GM21786 (cell line): ENCODE measurements at regions not wholly inside any gene's neighbourhood (a gene's known extent, or its start where the extent isn't known, plus 50 kb on each side); places are given as distances from the start of the nearest gene placed in this dataset.
"Not testable (repeated sequence)": the region's sequence is repeated elsewhere in the genome, so short reads cannot be mapped to it uniquely, and the experiment has no call there.

Experiments
- ATAC-seq: cut with Tn5 transposase; IDR thresholded peaks from one replicate; pipeline ENCODE4 v1.9.1; 2021; ENCODE audit not compliant: unreplicated experiment

DNA sequence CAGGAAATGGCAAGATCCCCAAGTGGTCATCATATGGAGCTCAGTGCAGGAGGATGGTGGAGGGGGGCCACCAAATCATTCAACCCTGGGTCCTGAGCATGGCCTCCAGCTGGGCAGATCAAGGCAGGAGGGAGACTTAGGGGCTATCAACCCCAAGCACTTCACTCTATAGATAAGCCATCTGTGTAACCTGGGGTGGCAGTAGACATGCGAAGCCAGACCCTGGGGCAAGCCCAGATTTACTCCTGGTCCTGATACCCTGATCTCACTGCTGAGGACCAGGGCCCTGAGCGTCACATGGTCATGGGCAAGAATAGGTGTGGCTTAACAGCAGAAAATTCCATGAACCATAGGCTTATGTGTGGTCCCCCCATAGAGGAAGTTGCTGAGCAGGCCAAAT lies 173.0 kb upstream of the ADCY1 start:
- no peak for ATAC-seq

DNA sequence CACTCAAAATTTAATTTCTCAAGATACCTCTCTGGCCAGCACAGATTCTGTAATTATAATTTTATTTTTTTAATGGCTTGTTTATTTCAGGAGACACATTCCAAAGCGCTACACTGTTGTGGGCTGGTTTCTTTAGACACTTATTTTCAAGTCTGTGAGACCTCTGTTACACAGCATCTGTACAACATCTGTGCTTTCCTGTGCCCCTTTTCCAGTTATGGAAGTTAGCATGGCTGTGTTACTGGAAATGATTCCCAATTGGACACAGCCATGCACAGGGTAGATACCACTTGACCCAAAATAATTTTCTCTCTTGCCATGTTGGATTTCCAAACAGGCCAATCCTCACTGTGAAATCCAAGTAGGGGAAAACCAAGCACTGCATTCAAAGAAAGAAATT lies 172.3 kb upstream of the ADCY1 start:
- ATAC-seq: no peak

DNA sequence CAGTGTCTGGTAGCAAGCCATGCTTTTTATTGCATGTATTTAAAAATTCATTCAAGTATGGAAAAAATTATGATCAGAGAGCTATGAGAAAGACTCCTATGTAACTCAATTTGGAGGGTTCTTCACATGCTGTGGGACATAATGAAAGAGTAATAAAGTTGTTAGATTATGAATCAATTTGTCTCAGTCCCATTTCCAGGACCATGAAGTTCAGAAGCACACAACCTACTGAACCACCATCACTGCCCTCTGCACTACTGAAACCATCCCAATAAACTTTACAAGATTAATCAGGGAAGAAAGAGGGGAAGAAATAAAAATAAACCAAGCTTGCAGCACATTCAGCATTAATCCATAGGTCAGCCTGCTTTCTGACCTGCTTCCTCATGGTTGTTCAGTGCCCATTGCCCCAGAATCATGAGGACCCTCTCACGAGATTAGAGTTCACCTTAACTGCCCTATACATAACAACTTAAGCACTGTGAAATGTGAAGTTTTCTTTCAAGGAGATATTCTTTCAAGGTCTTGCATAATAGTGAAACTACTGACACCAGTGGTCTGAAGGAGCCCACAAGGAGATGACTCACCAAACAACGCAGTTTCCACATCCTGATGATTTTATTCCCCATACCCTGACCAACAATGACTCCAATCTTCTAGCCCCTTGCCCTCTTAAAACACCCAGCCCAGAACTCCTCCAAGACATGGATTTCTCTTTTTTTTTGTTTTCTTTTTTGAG lies 171.5 kb upstream of the ADCY1 start:
- no peak for ATAC-seq

DNA sequence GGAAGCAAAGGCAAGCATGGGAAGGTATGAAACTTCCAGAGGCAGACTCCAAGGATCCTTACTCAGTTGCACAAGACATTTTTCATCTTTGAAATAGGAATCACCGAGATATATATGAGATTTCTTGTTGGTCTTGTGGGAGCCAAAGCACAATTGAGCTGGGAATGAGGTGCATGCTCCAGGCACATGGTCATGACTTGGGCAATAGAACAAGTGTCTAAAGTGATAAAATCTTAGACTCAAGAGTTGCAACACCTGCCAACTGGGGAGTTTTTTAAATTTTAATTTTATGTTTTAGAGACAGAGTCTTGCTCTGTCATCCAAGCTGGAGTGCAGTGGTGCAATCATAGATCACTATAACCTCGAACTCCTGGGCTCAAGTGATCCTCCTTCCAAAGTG lies 169.5 kb upstream of the ADCY1 start:
- ATAC-seq: no peak

DNA sequence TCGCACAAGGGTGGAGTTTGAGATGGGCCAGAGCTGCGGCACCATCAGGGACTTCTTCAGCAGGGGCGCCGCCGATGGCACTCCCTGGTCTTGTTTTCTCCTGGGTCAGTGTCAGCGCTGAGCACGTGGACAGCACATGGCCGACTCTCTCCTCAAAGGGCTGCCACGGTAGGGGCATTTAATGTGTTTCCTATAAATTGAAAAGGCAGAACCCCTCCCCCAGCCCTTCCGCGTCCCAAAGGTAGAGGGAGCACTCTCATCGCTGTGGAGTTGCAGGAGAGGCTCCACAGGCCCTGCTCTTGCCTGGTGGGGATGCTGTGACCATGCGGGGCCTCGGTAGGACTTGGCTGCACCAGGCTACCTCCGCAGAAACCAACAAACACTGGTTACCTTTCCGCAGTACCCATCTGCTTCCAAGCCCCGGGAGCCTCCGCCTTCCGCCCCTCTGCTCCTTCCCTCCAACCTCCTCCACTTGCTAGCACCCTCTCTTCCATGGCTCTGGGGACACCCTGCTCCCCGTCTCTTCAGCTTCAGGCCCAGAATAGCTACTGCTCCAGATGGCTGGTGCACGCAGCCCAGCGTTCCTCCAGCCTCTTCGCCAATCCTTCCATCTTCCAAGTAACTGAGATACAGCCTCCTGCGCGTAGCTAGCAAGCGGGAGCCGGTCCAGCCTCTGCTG lies 166.3 kb upstream of the ADCY1 start:
- no peak for ATAC-seq

DNA sequence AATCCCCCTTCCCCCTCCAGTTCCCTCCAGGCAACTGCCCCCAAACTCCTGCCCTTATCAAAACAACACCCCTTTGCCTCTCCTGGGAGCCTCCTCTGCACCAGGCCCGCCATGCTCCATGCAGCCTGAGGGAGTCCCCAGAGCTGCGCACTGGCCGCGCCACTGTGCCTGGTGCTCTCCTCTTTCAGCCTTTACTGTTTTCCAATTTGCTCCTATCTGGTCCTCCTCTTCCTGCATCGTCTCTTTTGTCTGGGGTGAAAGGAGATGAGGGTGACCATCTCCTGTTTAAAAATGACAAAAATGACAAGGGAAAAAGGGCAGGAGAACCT lies 165.8 kb upstream of the ADCY1 start:
- no peak for ATAC-seq

DNA sequence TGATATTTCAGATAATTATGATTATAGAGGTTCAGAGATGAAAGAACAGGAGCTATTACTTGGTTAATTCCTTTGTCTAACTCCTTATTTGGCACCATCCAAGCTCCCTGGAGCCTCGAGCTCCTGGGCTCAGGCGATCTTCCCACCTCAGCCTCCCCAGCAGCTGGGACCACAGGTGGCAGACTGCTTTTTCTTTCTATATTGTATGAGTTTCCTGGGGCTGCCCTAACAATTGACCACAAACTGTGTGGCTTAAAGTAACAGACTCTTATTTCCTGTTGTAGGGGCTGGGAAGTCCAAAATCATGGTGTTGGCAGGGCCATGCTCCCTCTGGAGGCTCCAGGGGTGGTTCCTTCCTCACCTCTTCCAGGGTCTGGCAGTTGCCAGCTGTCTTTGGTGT lies 163.3 kb upstream of the ADCY1 start:
- no peak for ATAC-seq

DNA sequence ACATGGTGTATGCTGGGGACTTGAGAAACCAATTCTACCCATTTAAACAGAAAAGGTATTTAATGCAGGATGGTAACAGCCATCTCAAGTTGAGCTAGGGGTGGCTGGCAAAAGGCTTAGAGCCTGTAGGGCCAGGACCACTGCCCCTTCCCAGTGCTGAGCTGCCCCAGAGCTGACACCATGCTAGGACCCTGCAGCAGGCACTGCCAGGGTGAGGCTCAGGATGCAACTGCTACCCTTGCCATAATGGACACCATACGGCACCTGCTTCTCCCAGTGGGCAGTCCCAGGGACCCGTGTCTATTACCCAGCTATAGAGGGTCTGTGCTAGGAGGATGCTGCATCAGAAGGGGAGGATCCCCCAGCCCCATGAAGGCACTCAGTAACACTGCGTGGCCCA lies 160.7 kb upstream of the ADCY1 start:
- no peak for ATAC-seq

DNA sequence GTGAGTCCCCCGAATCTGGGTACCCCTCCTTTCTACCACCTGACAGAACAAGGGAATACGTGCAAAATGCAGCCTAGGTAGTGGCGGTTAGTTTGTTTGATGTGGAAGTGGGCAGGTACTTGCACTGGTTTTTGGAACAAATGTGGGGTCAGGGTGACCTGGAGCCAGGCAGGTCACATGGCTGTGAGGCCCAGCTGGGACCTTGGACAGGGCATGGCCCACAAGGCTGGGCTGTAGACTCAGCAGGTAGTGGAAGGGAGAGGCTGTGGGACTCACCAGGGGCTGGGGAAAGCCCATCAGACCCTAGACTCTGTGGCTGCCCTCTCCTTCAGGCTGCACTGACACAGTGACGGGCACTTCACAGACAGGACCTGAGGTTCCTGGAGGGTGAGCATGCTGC lies 159.9 kb upstream of the ADCY1 start:
- ATAC-seq: no peak

DNA sequence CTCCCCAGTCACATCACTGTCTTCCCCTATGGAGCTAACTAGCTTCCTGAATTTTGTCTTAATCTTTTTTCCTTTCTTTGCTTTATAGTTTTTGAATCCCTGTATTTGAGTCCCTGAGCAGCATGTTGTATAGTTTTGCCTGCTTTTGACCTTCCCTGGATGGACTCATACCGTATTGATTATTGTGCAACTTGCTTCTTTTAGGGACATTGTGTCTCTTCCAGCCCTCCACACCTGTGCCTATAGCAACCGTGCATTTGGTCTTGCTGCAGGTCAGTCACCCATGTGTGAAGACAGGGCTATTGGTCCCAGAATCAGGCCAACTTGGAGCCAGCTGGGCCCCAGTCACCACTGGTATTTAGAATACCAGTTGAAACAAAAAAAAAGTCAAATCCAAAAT lies 158.9 kb upstream of the ADCY1 start:
- ATAC-seq: no peak

DNA sequence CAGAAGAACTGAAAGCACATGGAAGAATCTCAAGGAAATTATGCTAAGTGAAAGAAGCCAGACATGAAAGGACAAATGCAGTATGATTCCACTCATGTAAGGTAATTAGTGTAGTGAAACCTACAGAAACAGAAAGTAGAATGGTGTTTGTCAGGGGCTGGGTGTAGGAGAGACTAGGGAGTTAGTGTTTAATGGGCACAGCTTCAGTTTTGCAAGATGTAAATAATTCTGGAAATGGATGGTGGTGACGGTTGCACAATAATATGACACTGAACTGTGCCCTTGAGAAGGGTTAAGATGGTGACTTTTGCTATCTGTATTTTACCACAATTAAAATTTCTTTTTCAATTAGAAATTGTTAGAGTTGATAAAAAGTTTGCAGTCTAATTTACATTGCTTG lies 157.3 kb upstream of the ADCY1 start:
- ATAC-seq: no peak

DNA sequence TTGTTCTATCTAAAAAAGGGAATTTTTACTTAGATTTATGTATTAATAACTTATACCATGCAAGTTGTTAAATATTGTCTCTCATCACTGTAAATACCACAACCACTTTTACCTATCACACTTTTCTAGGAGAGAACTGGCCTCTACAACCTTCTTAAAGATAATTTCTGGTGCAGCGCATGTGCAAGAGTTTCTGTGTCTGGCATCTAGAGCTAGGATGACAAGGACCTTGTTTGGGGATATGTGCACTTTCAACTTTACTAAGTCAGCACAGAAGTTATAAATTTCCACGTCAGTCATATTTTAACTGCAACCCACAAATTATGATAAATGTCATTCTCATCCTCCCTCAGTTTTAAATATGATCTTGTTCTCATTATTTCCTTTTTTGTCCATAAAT lies 156.9 kb upstream of the ADCY1 start:
- no peak for ATAC-seq

DNA sequence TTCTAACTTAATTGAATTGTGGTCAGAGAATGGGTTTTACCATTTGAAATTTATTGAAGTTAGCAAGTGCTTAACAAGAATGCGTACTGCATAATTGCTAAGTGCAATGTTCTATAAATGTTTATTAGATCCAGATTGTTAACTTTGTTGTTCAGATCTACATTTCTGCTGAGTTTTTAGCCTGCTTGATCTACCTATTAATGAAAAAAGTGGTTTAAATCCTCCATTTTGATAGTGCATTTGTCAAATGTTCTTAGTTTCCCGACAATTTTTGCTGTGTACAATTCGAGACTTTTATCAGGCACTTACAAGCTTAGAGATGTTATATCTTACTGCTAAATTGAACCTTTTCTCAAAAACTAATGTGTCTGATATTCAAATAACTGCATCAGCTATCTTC lies 156.4 kb upstream of the ADCY1 start:
- ATAC-seq: no peak

DNA sequence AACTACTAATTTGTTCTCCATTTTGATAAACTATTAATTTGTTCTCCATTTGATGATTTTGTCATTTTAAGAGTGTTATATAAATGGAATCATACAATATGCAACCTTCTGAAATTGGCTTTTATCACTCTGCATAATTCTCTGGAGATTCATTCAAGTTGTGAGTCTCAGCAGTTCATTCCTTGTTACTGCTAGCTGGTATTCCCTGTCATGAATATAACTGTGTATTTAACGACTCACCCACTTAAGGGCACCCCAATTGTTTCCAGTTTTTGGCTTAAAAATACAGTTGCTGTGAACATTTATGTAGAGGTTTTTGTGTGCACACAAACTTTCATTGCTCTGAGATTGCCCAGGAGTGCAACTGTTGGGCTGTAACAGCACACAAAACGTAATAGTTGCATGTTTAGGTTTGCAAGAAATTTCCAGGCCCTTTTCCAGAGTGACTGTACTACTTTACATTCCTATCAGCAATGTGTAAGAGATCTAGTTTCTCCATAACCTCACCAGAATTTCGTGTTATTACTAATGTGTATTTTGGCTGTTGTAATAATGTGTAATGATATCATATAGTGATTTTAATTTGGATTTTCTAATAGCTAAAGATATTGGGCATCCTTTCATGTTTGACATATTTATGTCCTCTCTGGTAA lies 153.2 kb upstream of the ADCY1 start:
- ATAC-seq: no peak

DNA sequence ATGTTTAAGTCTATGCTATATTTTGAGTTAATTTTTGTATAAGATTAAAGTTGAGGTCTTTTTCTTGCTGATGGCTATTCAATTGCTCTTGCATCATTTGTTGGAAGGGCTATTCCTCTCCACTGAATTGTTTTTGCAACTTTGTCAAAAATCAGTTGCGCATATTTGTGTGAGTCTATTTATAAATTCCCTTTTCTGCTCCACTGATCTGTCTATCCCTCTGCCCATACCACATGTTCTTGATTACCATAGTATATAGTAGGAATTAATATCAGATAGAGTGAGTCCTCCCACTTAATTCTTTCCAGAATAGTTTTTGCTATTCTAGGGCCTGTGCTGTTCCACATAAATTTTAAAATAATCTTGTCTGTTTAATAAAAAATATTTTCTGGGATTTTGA lies 152.4 kb upstream of the ADCY1 start:
- ATAC-seq: no peak

DNA sequence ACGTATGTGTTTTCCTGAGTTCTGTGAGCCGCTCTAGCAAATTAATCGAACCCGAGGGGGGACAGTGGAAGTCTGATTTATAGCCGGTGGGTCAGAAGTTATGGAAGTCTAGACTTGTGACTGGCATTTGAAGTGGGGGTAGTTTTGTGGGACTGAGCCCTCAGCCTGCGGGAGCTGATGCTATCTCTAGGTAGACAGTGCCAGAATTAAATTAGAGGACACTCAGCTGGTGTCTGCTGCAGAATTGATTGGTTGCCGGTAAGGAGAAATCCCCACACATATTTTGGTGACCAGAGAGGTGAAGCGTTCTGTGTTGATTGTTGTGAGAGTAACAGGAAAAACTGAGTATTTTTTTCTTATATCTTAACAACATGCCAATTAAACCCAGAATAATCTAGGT lies 143.8 kb upstream of the ADCY1 start:
- ATAC-seq: no peak

DNA sequence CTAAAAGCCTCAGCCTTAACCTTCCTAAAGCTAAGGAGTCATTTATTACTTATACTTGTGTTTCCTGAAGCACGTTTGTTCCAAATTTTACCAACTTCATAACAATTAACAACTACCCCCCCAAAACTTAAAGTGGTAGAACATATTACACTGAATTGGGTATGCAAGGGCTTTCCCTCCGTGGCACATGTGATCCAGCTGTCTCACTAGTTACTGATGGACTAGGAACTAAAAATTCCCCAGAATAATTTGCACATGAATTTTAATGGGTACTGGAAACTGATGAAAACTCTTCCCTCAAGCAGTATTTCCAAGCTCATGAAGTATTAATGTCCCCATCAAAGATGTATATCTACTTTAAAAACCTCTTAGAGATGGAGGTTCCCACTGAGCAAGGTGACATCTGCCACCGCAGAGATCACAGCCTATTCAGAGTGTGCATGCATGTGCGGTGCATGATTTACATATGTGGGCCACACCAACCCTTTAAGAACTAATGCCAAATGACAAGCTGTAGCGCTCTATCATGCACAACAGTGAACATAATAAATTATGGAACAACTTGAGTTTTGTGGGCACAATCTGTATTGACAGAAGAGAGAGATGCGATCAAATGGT lies 139.9 kb upstream of the ADCY1 start:
- ATAC-seq: no peak

DNA sequence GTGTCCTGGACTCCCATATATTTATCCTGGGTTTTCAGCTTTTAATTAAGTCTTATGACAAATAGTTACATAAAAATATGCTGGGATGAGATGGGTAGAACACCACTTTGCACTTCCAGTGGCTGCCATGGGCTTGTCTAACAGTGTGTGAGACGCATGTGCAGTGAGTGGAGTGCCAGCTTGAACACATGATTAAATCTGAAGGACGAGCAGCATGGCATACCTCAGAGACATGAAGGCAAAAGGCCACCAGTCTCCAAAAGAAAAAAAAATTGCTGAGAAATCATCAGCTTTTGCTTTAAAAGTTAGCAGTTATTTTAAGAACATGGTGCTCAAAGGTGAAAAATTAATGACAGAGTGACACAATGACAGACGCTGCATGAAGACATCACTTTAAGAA lies 139.0 kb upstream of the ADCY1 start:
- ATAC-seq: no peak

DNA sequence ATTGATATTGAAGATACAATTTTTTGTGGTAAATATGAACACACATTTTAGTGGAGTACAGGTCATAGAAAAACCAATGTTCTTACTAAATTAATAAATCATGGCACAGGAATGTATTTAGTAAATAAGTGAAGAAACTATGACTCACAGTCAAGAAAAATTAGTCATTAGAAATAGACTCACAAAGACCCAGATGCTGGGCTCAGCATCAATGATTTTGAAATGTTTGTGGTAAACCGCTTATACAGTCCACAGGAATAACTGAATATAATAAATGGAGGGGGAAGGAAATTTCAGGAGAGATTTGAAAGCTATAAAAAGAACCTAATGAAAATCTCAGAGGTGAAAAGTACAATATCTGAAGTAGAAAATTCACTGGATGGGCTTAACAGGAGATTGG lies 138.3 kb upstream of the ADCY1 start:
- no peak for ATAC-seq

DNA sequence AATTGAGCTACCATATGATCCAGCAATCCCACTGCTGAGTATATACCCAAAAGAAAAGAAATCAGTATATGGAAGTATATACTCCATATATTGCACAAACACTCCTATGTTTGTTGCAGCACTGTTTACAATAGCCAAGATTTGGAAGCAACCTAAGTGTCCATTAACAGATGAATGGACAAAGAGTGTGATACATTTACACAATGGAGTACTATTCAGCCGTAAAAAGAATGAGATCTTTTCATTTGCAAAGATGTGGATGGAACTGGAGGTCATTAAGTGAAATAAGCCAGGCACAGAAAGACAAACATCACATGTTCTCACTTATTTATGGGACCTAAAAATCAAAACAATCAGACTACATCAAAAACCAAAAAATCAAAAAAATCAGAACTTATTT lies 133.4 kb upstream of the ADCY1 start:
- not testable (repeated sequence) for ATAC-seq

DNA sequence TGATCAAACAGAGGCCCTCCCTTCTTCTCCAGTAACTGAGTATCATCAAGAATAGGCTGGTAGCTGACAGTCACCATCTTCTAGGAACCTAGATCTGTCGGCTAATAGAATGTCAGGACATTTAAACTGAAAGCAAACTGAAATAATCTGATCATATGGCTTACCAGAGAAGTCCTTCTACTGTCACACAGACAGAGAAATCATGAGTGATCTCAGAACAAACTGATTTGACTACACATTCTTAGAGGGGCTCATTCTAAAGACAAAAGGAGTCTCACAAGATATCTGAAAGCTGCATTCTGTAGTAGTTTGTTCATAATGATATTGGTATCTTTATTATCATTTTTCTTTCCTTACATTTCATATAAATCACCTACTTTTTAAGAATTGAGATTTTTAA lies 130.9 kb upstream of the ADCY1 start:
- no peak for ATAC-seq
